ENCODE measurements at regions not wholly inside any gene's neighbourhood (a gene's known extent, or its start where the extent isn't known, plus 50 kb on each side); places are given as distances from the start of the nearest gene placed in this dataset.
"Not testable (repeated sequence)": the region's sequence is repeated elsewhere in the genome, so short reads cannot be mapped to it uniquely, and the experiment has no call there.

DNA sequence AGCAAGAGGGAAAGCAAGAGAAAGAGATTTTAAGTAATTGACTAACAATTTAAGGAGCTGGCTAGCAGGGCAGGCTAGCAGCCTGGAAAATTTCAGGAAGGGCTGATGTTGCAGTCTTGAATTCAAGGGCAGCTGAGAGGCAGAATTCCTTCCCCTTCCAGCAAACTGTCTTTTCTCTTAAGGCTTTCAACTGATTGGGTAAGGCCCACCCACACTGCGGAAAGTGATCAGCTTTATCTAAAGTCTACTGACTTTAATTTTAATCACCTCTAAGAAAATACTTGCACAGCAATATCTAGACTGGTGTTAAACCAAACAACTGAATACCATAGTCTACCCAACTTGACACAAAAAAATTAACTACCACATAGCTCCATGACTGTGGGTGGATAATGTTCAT lies 303.9 kb downstream of the FZD1 start:
- TF ChIP-seq, protein P1, sequence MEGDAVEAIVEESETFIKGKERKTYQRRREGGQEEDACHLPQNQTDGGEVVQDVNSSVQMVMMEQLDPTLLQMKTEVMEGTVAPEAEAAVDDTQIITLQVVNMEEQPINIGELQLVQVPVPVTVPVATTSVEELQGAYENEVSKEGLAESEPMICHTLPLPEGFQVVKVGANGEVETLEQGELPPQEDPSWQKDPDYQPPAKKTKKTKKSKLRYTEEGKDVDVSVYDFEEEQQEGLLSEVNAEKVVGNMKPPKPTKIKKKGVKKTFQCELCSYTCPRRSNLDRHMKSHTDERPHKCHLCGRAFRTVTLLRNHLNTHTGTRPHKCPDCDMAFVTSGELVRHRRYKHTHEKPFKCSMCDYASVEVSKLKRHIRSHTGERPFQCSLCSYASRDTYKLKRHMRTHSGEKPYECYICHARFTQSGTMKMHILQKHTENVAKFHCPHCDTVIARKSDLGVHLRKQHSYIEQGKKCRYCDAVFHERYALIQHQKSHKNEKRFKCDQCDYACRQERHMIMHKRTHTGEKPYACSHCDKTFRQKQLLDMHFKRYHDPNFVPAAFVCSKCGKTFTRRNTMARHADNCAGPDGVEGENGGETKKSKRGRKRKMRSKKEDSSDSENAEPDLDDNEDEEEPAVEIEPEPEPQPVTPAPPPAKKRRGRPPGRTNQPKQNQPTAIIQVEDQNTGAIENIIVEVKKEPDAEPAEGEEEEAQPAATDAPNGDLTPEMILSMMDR (IDR thresholded peaks at IDR 0.05; ENCODE audit: control insufficient read depth, extremely low read depth, insufficient read depth) = no peak
- H3K4me3 ChIP-seq (ENCODE audit: low read depth, low read length) = no peak overlapping the region
- no peak for DNase-seq (ENCODE audit: low read depth)

DNA sequence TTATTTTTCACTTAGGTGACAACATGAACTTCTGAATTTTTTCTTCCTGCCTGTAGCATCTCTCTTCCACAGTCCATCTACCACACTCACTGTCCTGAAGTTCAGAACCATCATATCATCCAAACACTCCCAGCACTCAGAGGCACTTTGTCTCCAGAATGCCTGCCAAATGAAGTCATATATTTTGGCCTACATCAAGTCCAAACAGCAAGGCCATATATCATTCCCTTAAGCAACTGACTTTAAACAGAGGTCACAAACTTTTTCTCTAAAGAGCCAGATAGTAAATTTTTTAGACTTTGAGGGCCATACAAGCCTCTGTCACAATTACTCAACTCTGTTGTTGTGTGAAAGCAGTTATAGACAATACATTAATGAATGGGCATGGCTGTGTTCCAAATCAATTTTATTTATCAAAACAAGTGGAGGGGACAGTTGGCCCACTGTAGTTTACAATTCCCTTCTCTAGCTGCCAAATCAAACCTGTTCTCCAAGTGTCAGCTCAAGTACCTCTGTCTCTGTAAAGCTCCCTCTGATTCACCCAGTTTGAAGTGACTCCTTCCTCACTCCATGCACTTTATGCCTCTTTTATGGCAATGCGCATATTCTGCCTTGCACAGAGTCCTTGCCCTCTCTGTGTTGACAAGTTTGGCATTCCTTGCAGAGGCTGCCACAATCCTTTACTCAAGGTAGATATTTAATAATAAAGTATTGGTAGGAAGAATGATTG lies 305.7 kb downstream of the FZD1 start:
- TF ChIP-seq, protein P1 (IDR thresholded peaks at IDR 0.05; ENCODE audit: control insufficient read depth, extremely low read depth, insufficient read depth) = no peak
- DNase-seq (ENCODE audit: low read depth) = peak; percentile 52

DNA sequence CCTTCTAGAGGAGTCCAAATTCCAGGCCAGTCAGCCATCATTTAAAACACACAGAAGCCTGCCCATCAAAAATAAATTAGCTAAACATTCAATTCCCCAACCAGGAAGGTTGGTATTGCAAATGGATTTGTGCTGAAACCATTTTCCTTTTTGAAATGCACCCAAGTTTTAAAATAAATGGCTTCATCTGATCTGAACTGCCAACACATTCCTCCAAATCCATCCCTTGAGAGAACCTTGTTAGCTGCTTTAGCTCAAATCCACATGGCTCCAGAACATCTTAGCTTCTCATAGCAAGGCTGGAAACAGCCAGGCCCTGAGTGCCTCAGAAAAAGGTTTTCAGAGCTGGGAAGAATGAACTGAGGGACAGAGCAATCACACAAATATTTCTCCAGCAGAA lies 306.3 kb downstream of the FZD1 start:
- DNase-seq (ENCODE audit: low read depth) = no peak
- TF ChIP-seq, protein P1 (IDR thresholded peaks at IDR 0.05; ENCODE audit: control insufficient read depth, extremely low read depth, insufficient read depth) = no peak
- no peak overlapping the region for H3K4me3 ChIP-seq (ENCODE audit: low read depth, low read length)

More for the DNA sequence above, 305.7 kb downstream of the FZD1 start:
- no peak overlapping the region for H3K4me3 ChIP-seq (ENCODE audit: low read depth, low read length)

DNA sequence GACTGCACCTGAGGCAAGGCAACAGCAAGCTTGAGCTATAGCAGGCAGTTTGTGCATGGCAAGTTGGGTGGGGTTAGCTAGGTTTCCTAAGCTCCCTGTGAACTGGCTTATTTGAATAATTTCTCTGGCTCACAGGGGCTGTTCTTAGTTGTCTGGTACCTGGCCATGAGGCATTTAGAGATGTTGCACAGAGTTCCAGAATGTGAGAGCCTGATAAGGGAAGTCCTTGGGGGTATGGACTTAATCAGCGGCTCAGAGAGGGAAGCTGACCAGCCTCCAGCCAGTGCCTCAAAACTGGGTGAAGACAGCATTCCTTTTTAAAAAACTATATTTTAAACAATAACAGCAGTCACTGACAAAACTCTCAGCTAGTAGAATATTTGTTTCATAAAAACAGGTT lies 307.4 kb downstream of the FZD1 start:
- TF ChIP-seq, protein P1 (IDR thresholded peaks at IDR 0.05; ENCODE audit: control insufficient read depth, extremely low read depth, insufficient read depth) = no peak

DNA sequence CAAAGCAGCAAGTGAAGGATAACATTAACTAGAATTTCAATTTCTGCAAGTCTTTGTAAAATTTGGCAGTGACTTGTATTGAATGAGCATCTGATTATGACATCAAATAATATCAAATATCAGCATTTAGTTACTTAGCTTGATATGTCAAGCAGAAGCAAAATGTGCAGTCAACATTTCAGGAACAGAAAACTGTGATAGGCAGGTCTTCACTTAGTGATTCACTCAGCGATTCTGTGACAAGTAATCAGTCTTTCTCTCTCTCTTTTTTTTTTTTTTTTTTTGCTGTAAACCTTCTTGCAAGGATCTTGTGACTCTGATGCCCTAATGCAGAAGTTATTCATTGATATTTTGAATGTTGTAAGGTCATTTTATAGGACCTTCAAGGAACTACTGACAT lies 307.1 kb downstream of the MTERF1 start:
- no peak for DNase-seq (ENCODE audit: low read depth)
- TF ChIP-seq, protein P1 (IDR thresholded peaks at IDR 0.05; ENCODE audit: control insufficient read depth, extremely low read depth, insufficient read depth) = no peak
- no peak overlapping the region for H3K4me3 ChIP-seq (ENCODE audit: low read depth, low read length)

More for the DNA sequence above, 307.4 kb downstream of the FZD1 start:
- no peak for DNase-seq (ENCODE audit: low read depth)
- no peak overlapping the region for H3K4me3 ChIP-seq (ENCODE audit: low read depth, low read length)

DNA sequence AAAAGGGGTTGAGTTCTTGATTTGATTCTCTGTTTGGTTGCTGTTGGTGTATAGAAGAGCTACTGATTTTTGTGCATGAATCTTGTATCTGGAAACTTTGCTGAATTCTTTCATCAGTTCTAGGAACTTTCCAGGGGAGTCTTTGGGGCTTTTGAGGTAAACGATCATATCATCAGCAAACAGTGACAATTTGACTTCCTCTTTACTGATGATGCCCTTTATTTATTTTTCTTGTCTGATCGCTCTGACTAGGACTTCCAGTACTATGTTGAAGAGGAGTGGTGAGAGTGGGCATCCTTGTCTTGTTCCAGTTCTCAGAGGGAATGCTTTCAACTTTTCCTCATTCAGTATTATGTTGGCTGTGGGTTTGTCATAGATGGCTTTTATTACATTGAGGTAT lies 304.0 kb downstream of the MTERF1 start:
- not testable (repeated sequence) for DNase-seq (ENCODE audit: low read depth); H3K4me3 ChIP-seq (ENCODE audit: low read depth, low read length)

DNA sequence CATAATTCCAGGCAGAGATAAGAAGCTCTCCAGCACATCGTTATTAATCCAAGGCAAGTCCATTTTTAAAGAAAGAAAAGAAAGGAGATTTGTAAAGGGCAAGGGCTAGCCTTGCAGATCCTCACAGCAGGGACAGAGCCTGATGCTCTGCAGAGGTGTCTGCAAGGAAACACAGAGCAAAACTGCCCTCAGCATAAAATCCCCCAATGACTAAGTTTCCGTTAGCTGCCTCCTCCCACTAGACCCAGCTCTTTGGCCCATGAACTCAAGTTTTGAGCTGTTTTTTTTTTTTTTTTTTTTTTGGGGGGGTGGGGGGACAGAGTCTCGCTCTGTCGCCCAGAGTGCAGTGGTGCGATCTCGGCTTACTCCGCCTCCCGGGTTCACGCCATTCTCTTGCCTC lies 300.7 kb downstream of the MTERF1 start:
- TF ChIP-seq, protein P1 (IDR thresholded peaks at IDR 0.05; ENCODE audit: control insufficient read depth, extremely low read depth, insufficient read depth) = no peak
- H3K4me3 ChIP-seq (ENCODE audit: low read depth, low read length) = no peak overlapping the region
- no peak for DNase-seq (ENCODE audit: low read depth)

All from LNCaP clone FGC (cell line).